ENCODE measurements at regions not wholly inside any gene's neighbourhood (a gene's known extent, or its start where the extent isn't known, plus 50 kb on each side); places are given as distances from the start of the nearest gene placed in this dataset.

DNA sequence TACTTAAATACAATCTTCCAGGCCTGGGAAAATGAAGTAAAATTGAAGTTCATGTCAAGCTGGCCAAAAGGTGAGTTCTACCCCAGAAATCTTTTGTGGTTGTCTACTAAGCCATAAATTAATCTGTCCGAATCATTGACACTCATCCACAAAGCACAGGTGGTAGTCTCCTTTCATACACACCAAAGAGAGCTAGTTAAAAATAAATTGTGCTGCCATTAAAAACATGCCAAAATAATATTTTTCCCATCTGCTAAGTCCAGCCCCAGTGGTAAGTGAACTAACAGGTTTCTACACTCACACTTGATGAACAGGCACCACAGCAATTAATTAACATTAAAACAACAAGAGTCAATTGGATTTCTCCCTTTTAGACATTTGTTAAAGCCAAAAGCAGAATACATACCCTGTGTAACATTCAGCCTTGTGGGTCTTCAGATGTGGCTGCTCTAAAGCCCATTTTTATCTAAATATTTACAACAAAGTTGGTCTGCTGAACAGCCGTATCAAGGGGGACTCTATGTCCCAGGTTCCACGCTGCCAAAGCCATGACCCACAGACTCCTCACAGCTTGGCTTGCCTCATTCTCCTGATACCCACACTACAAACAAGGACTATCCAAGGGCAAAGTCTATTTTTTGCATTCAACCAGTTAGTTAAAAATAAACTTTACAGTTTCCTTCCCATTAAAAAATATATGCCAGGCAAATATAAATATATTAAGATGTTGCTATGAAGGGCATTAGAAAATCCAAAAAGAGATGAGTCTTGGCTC is 490.4 kb downstream of the BMP2 start:
- Histone ChIP-seq H3K4me1 (ENCODE audit: control insufficient read depth in 1 of 2, insufficient read depth in 2 of 2, low read length in 2 of 2) (no peaks in the 10 kb centered on the region), H3K27ac (ENCODE audit: low read length) (no peak overlapping the region), H3K27me3 (ENCODE audit: low read depth, low read length) (no peaks in the 10 kb centered on the region), H3K4me3 (ENCODE audit: low read depth in 1 of 2, low read length in 2 of 2) (no peak overlapping the region), H3K36me3 (ENCODE audit: control insufficient read depth in 1 of 2, insufficient read depth in 2 of 2, low read length in 2 of 2) (no peaks in the 10 kb centered on the region), H3K9me3 (ENCODE audit: control insufficient read depth in 1 of 2, low read length in 2 of 2) (no peaks in the 10 kb centered on the region)

DNA sequence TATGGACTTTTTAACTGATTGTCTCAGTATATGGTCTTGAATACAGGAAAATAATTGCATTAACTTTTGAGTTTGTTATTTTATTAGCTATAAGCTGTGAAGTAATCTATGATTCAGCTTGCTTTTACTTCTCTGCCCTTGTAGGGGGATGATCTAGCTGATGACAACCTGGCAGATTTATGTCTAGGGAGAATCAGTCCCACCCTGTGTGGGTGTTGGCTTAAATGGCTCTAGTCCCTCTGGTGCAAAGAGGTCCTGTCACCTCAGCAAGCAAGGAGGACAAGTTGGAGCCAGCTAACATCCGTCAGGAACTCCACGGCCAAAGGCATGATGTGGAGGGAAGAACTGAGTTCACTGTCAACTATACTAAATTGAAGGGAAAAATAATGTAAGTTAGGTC is 495.3 kb downstream of the BMP2 start:
- H3K9me3 ChIP-seq (ENCODE audit: control insufficient read depth in 1 of 2, low read length in 2 of 2): no peaks in the 10 kb centered on the region
- no peaks in the 10 kb centered on the region for H3K4me1 ChIP-seq (ENCODE audit: control insufficient read depth in 1 of 2, insufficient read depth in 2 of 2, low read length in 2 of 2)

DNA sequence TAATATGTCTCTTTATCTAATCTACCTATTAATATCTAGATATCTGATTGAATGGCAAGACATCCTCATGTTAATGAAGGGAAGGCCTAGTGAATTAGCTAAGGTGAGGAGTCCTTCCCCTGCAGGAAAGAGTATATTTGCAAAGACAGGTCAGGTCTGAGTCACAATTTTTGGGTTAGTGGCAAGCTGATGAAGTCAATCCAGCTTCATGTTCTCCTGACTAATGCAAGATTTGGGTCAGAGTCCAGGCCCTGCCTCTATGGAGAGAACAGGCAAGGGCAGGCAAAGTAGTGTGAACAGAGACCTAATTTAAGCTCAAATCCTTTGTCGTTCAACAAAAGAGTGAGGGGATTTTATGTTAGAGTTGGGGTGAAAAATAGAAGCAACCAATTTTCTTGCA is 496.7 kb downstream of the BMP2 start:
- no peak overlapping the region for H3K4me3 ChIP-seq (ENCODE audit: low read depth in 1 of 2, low read length in 2 of 2)
- H3K36me3 ChIP-seq (ENCODE audit: control insufficient read depth in 1 of 2, insufficient read depth in 2 of 2, low read length in 2 of 2): no peaks in the 10 kb centered on the region
- no peaks in the 10 kb centered on the region for H3K9me3 ChIP-seq (ENCODE audit: control insufficient read depth in 1 of 2, low read length in 2 of 2)
- H3K4me1 ChIP-seq (ENCODE audit: control insufficient read depth in 1 of 2, insufficient read depth in 2 of 2, low read length in 2 of 2): no peaks in the 10 kb centered on the region
- no peaks in the 10 kb centered on the region for H3K27me3 ChIP-seq (ENCODE audit: low read depth, low read length)
- H3K27ac ChIP-seq (ENCODE audit: low read length): no peak overlapping the region

More for the DNA sequence above, 495.3 kb downstream of the BMP2 start:
- no peaks in the 10 kb centered on the region for H3K36me3 ChIP-seq (ENCODE audit: control insufficient read depth in 1 of 2, insufficient read depth in 2 of 2, low read length in 2 of 2)
- no peak overlapping the region for H3K27ac ChIP-seq (ENCODE audit: low read length)
- H3K4me3 ChIP-seq (ENCODE audit: low read depth in 1 of 2, low read length in 2 of 2): no peak overlapping the region
- H3K27me3 ChIP-seq (ENCODE audit: low read depth, low read length): no peaks in the 10 kb centered on the region

DNA sequence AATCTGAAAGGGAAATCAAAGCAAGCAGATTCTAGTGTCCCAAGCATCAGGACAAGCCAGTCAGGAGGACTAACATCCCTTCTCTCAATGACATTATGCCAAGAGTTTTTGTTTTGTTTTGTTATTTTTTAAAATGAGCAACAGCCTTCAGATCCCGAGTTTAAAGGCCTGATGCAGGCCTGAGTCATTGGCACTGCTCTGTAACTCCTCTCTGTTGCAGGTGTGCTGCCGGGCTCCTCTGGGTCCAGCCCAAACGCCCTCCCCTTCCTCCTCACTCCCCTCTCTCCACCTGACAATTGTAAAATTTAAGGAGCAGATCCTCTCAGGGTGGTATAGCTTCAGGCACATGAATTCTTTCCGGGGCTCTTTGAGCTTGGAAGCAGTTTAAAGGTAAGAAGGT is 502.0 kb downstream of the BMP2 start:
- Histone ChIP-seq H3K27me3 (ENCODE audit: low read depth, low read length) (no peaks in the 10 kb centered on the region), H3K4me1 (ENCODE audit: control insufficient read depth in 1 of 2, insufficient read depth in 2 of 2, low read length in 2 of 2) (no peaks in the 10 kb centered on the region), H3K4me3 (ENCODE audit: low read depth in 1 of 2, low read length in 2 of 2) (no peak overlapping the region)

DNA sequence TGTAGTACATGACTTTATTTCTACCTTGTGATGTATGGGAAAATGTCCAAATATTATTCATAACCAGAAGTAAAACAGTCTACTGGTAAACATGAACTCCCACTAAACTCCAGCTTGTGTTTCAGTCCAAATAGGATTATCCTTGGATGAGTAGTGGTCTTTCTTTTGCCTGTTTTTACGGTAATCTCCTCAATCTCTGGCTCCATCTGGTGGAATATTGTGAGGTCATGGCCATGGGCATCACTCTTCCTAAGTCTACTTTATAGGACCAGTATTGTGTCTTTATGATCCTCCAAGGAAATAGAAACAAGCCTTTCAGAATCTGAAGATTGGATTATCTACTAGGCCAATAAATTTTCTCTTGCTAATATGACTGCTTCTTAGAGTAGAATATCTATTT is 505.0 kb downstream of the BMP2 start:
- H3K4me1 ChIP-seq (ENCODE audit: control insufficient read depth in 1 of 2, insufficient read depth in 2 of 2, low read length in 2 of 2): no peaks in the 10 kb centered on the region
- H3K4me3 ChIP-seq (ENCODE audit: low read depth in 1 of 2, low read length in 2 of 2): no peak overlapping the region
- H3K27me3 ChIP-seq (ENCODE audit: low read depth, low read length): no peaks in the 10 kb centered on the region
- H3K27ac ChIP-seq (ENCODE audit: low read length): no peak overlapping the region
- no peaks in the 10 kb centered on the region for H3K9me3 ChIP-seq (ENCODE audit: control insufficient read depth in 1 of 2, low read length in 2 of 2)
- H3K36me3 ChIP-seq (ENCODE audit: control insufficient read depth in 1 of 2, insufficient read depth in 2 of 2, low read length in 2 of 2): no peaks in the 10 kb centered on the region

More for the DNA sequence above, 502.0 kb downstream of the BMP2 start:
- H3K27ac ChIP-seq (ENCODE audit: low read length): no peak overlapping the region
- H3K36me3 ChIP-seq (ENCODE audit: control insufficient read depth in 1 of 2, insufficient read depth in 2 of 2, low read length in 2 of 2): no peaks in the 10 kb centered on the region
- no peaks in the 10 kb centered on the region for H3K9me3 ChIP-seq (ENCODE audit: control insufficient read depth in 1 of 2, low read length in 2 of 2)

DNA sequence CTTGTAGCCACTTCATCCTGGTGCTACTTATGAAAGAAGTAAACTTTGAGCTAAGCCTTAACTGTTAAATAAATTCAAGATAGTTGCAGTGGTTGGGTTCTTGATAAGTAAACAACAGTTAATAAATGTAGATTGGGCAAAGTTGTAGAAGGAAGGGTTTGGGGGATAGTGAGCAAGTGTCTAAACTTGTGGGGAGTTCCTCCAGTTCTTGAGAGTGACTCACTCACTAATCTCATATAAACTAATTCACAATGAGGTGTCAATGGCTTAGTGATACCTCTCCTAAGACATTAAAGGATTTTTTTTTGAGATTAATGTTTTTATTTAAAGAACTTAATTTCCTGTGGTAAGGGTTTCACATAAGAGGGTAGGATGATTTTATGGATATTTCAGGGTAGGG is 507.4 kb downstream of the BMP2 start:
- Histone ChIP-seq H3K4me1 (ENCODE audit: control insufficient read depth in 1 of 2, insufficient read depth in 2 of 2, low read length in 2 of 2) (no peaks in the 10 kb centered on the region), H3K9me3 (ENCODE audit: control insufficient read depth in 1 of 2, low read length in 2 of 2) (no peaks in the 10 kb centered on the region), H3K27ac (ENCODE audit: low read length) (no peak overlapping the region), H3K36me3 (ENCODE audit: control insufficient read depth in 1 of 2, insufficient read depth in 2 of 2, low read length in 2 of 2) (no peaks in the 10 kb centered on the region), H3K27me3 (ENCODE audit: low read depth, low read length) (no peaks in the 10 kb centered on the region), H3K4me3 (ENCODE audit: low read depth in 1 of 2, low read length in 2 of 2) (no peak overlapping the region)

DNA sequence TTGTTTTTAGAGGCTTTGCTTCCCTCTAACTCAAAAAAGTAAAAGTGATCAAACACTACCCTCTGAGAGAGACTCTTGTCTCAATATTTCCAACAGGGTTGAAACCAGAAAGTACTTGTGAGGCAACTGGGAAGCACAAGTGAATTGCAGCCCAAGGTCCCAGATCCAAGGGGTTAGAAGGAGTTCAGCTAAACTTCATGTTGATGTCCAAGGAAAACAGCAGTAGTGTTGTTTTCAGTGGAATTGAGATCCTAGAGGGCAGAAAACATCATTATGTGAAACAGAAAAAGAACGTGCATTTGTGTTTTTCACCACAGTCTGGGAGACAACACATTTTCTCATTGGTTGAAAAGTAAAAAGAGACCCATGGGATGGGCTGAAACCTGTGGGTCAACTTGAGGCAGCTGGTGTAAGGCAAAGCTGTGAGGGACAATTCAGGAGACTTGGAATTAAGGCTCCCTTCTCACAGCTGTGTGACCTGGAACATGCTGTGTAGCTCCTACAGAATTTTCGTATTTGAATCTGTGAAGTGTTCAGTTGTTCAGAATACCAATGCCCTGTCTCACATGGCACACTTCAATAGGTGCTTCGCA is 508.3 kb downstream of the BMP2 start:
- Histone ChIP-seq H3K27ac (ENCODE audit: low read length) (no peak overlapping the region), H3K36me3 (ENCODE audit: control insufficient read depth in 1 of 2, insufficient read depth in 2 of 2, low read length in 2 of 2) (no peaks in the 10 kb centered on the region), H3K4me3 (ENCODE audit: low read depth in 1 of 2, low read length in 2 of 2) (no peak overlapping the region), H3K9me3 (ENCODE audit: control insufficient read depth in 1 of 2, low read length in 2 of 2) (no peaks in the 10 kb centered on the region), H3K4me1 (ENCODE audit: control insufficient read depth in 1 of 2, insufficient read depth in 2 of 2, low read length in 2 of 2) (no peaks in the 10 kb centered on the region), H3K27me3 (ENCODE audit: low read depth, low read length) (no peaks in the 10 kb centered on the region)

DNA sequence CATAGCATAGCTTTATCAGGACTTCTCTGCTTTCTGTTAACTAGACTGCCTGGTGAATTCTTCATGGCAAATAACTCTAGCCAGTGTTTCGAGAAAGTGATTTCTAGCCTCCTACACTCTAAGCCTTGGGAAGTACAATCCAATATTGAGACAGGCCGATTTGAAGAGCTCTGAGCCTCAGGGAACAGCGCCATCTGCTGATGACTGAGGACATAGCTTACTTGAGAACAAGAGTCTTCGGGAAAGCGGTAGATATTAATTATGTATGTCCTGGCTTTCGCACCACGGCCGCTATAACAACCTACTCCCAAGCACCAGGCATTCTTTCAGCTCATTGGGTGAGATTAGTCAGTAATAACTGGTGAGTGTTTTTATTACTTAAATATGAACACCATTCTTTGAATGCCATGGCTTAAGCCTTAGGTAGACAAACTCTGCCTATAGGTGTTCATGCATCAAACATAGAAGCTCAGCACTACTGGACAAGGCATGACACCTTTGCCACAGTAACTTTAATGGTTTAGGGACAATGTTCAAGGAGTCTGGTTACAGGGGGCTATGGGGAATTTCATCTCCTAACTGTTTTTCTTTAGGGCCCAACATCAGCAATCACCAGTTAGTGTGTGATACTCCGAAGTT is 518.6 kb downstream of the BMP2 start:
- Histone ChIP-seq H3K36me3 (ENCODE audit: control insufficient read depth in 1 of 2, insufficient read depth in 2 of 2, low read length in 2 of 2) (no peaks in the 10 kb centered on the region), H3K4me1 (ENCODE audit: control insufficient read depth in 1 of 2, insufficient read depth in 2 of 2, low read length in 2 of 2) (no peaks in the 10 kb centered on the region), H3K4me3 (ENCODE audit: low read depth in 1 of 2, low read length in 2 of 2) (no peak overlapping the region), H3K27me3 (ENCODE audit: low read depth, low read length) (no peaks in the 10 kb centered on the region), H3K9me3 (ENCODE audit: control insufficient read depth in 1 of 2, low read length in 2 of 2) (no peaks in the 10 kb centered on the region), H3K27ac (ENCODE audit: low read length) (no peak overlapping the region)

DNA sequence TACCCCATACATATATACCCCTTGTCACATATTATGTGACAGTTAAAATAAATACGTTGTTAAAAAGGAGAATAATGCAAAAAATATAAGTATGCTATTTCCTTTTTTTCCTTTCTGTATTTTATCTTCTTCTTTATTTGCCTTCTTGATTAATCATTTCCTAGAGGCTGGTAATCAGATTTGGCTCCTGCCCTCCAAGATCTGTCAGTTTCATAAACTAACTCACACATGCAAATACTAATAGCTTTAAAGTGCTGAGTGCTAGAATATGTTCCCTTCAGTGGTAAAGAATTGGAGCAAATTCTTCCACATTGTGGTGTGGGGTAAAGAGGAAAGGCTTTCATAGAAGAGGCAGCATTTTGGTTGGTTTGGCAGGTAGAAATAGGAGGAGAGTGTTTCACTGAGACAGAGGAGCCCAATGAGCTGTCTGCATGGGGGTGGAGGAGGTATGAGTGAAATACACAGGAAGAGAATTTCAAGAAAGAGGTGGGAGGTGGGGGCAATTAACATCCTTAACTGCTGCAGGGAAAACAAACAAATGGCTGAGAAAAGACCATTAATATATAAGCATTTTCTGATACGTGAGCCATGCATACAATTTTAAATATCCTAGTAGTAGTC is 523.9 kb downstream of the BMP2 start:
- Histone ChIP-seq H3K27ac (ENCODE audit: low read length) (no peak overlapping the region), H3K36me3 (ENCODE audit: control insufficient read depth in 1 of 2, insufficient read depth in 2 of 2, low read length in 2 of 2) (no peaks in the 10 kb centered on the region), H3K4me1 (ENCODE audit: control insufficient read depth in 1 of 2, insufficient read depth in 2 of 2, low read length in 2 of 2) (no peaks in the 10 kb centered on the region), H3K27me3 (ENCODE audit: low read depth, low read length) (no peaks in the 10 kb centered on the region), H3K9me3 (ENCODE audit: control insufficient read depth in 1 of 2, low read length in 2 of 2) (no peaks in the 10 kb centered on the region), H3K4me3 (ENCODE audit: low read depth in 1 of 2, low read length in 2 of 2) (no peak overlapping the region)

DNA sequence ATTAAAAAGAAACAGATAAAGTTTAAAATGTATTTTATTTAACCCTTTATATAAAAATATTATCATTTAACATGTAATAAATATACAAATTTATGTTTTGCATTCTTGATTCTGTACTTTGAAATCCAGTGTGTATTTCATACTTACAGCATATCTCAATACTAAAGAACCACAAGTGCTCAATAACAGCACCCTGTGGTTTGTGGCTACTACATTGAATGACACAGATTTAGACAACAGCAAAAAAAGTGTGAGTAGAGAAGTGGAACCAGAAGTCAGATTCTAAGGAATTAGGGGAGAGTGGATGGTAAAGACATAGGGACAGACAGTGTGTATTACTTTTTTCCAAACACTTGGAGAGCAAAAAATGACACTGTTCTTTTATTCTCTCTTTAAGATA is 524.5 kb downstream of the BMP2 start:
- H3K9me3 ChIP-seq (ENCODE audit: control insufficient read depth in 1 of 2, low read length in 2 of 2): no peaks in the 10 kb centered on the region
- H3K27ac ChIP-seq (ENCODE audit: low read length): no peak overlapping the region
- no peaks in the 10 kb centered on the region for H3K36me3 ChIP-seq (ENCODE audit: control insufficient read depth in 1 of 2, insufficient read depth in 2 of 2, low read length in 2 of 2)
- H3K27me3 ChIP-seq (ENCODE audit: low read depth, low read length): no peaks in the 10 kb centered on the region
- H3K4me3 ChIP-seq (ENCODE audit: low read depth in 1 of 2, low read length in 2 of 2): no peak overlapping the region
- H3K4me1 ChIP-seq (ENCODE audit: control insufficient read depth in 1 of 2, insufficient read depth in 2 of 2, low read length in 2 of 2): no peaks in the 10 kb centered on the region

DNA sequence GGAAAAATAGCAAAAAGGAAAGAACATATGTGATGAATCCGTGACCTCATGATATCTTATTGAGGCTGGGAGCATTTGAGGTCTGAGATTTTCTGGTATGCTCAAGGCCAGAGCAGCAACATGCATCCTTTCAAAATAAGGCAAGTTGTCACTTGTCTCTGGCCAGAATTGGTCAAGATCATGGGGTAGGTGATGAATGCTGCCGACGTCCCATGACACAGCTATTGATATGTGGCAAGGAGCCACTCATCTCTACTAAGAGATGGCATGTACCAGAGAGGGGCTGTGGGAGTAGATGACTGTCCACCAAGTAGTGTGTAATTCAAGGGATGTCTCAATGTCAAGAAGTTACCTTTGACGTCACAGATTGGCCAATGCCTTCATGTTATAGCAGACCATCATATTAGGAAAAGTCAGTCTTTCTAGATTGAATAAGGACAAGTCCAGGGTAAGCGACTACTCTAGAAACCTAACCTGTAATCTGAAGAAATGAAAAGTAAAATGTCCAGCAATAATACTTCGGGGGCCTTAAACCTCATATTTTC is 527.4 kb downstream of the BMP2 start:
- H3K27ac ChIP-seq (ENCODE audit: low read length): no peak overlapping the region
- H3K4me1 ChIP-seq (ENCODE audit: control insufficient read depth in 1 of 2, insufficient read depth in 2 of 2, low read length in 2 of 2): no peaks in the 10 kb centered on the region

More for the DNA sequence above, 527.4 kb downstream of the BMP2 start:
- Histone ChIP-seq H3K9me3 (ENCODE audit: control insufficient read depth in 1 of 2, low read length in 2 of 2) (no peaks in the 10 kb centered on the region), H3K27me3 (ENCODE audit: low read depth, low read length) (no peaks in the 10 kb centered on the region), H3K4me3 (ENCODE audit: low read depth in 1 of 2, low read length in 2 of 2) (no peak overlapping the region), H3K36me3 (ENCODE audit: control insufficient read depth in 1 of 2, insufficient read depth in 2 of 2, low read length in 2 of 2) (no peaks in the 10 kb centered on the region)
